DMS114 treated with DMSO at 0.1 percent for 48 hours (cell line): ENCODE measurements at regions not wholly inside any gene's neighbourhood (a gene's known extent, or its start where the extent isn't known, plus 50 kb on each side); places are given as distances from the start of the nearest gene placed in this dataset.
"Not testable (repeated sequence)": the region's sequence is repeated elsewhere in the genome, so short reads cannot be mapped to it uniquely, and the experiment has no call there.

ENCODE experiments used
- DNase-seq: peaks from one replicate; lab custom pipeline; 2025; ENCODE audit not compliant: unreplicated experiment; lab: John Stamatoyannopoulos, UW

- DNase-seq = no peak
Observed at GRCh38 chr5:85388770-85389169, 1004.1 kb upstream of the EDIL3 start.

GRCh38 chr5:85392309-85392708, 1007.6 kb upstream of the EDIL3 start:
- DNase-seq = not testable (repeated sequence)

GRCh38 chr5:85395526-85395925, 1010.8 kb upstream of the EDIL3 start:
- DNase-seq = no peak

GRCh38 chr5:85397451-85397850, 1012.8 kb upstream of the EDIL3 start:
- DNase-seq = no peak

GRCh38 chr5:85428426-85428934, 1043.8 kb upstream of the EDIL3 start:
- DNase-seq = no peak

GRCh38 chr5:85431726-85432125, 1047.0 kb upstream of the EDIL3 start:
- not testable (repeated sequence) for DNase-seq

GRCh38 chr5:85441156-85441555, 1056.5 kb upstream of the EDIL3 start:
- no peak for DNase-seq

GRCh38 chr5:85441853-85442252, 1057.2 kb upstream of the EDIL3 start:
- DNase-seq = no peak

- DNase-seq = no peak
Observed at GRCh38 chr5:85452322-85453025, 1067.8 kb upstream of the EDIL3 start.

- DNase-seq = no peak
Observed at GRCh38 chr5:85453026-85453349, 1068.3 kb upstream of the EDIL3 start.

- DNase-seq = no peak
Observed at GRCh38 chr5:85458319-85458718, 1073.6 kb upstream of the EDIL3 start.

GRCh38 chr5:85462957-85463356, 1078.3 kb upstream of the EDIL3 start:
- DNase-seq = no peak

- DNase-seq = no peak
Observed at GRCh38 chr5:85466423-85466822, 1081.7 kb upstream of the EDIL3 start.

- no peak for DNase-seq
Observed at GRCh38 chr5:85472749-85473148, 1088.1 kb upstream of the EDIL3 start.

- not testable (repeated sequence) for DNase-seq
Observed at GRCh38 chr5:85475151-85475550, 1090.5 kb upstream of the EDIL3 start.

- DNase-seq = no peak
Observed at GRCh38 chr5:85476617-85477016, 1091.9 kb upstream of the EDIL3 start.

GRCh38 chr5:85479849-85480248, 1095.2 kb upstream of the EDIL3 start:
- no peak for DNase-seq

GRCh38 chr5:85484982-85485574, 1100.4 kb upstream of the EDIL3 start:
- no peak for DNase-seq

GRCh38 chr5:85488295-85488694, 1103.6 kb upstream of the EDIL3 start:
- no peak for DNase-seq

GRCh38 chr5:85500869-85501268, 1116.2 kb upstream of the EDIL3 start:
- DNase-seq = no peak

- no peak for DNase-seq
Observed at GRCh38 chr5:85512896-85513295, 1104.8 kb upstream of the COX7C start.

- DNase-seq = no peak
Observed at GRCh38 chr5:85515588-85515987, 1102.2 kb upstream of the COX7C start.

- DNase-seq = no peak
Observed at GRCh38 chr5:85517386-85517785, 1100.4 kb upstream of the COX7C start.
